ENCODE measurements at regions not wholly inside any gene's neighbourhood (a gene's known extent, or its start where the extent isn't known, plus 50 kb on each side); places are given as distances from the start of the nearest gene placed in this dataset.
A peak's percentile ranks its signal among the peaks of the same experiment; 100 is the strongest.
"Not testable (repeated sequence)": the region's sequence is repeated elsewhere in the genome, so short reads cannot be mapped to it uniquely, and the experiment has no call there.

DNA sequence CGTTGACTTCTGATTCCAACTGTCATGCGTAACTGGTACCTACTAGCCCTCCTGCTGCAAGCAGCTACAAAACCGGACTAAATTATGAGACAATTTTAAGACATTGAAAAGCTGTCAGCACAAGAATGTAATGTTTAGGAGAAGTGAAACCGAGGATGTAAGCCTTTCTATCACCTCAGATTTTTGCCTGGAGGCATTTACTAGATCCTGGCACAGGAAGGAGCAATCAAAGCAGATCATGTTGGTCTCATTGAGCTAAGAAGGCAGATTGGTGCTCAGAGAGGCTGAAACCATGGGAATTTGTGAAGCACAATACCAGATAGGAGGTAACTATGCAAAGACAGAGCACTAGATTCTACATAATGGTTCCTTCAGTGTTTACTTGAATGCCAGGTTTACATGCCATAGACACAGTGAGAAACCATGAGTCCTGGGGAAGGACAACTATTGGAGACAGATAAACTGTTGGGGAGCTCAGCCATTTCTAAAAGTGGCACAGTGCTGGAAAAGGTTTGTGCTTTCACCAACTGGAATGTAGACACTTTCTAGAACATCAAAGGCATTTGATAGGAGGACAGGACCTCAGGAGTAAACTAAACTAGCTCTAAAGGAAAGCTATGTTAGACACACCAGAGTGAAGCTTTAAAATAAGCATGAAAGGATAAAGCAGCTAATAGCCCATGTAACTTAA, 179.4 kb downstream of the LYPLAL1 start:
- DNase-seq (ENCODE audit: low spot score): no peak

DNA sequence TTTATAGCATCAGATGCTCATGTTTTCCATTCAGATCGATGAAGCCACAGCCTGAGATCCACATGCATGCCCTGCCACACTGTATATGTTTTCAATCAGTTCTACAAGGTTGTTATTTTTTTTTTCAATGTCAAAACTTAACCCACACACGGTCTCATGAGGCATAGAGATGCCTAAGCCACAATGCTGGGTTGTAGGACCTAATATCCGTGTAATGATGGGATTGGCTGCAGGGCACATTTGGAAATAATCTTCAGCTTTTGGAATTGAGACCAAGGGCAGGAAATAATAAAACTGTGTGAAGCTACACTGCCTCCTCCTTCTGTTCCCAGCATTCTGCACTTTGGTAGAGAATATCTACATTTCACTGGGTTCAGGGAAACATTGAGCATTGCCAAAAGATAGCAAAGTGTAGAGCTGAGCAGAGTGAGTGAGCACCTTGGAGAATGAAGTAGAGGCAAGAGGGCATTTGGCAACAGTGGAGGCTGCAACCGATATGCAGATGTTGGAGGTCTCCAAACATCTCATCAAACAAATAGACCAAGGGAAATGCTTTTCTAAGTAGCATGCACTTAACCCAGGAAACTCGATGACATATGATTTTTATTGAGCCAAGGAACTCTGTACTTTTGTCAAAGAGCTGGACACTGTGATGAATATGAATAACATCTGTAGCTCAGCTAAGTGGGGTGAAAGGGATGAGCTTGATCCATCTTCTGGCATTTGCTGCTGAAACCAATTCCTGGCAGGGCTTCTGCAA, 176.7 kb downstream of the LYPLAL1 start:
- no peak for DNase-seq (ENCODE audit: low spot score)

DNA sequence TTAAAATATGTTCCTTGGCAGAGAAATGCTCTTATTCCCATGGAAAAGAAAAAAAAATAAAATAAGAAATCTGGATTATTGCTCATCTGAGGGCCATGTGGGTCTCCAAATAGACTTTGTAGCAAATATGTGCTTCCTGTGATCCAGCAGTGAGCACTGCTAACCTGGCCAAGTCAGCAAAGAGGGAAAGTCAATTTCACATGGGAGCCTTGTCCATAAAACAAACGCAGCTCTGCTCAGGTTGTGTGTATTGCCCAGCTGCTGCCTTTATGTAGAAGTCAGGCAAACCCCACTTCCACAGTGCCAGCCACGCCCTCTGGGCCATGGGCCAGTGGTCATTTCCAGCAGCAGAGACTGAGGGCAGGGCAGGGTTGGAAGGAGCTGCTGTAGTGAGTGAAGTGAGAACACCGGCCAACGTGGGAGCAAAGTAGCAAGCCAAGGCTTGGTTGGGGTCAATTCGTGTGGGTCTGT, 174.3 kb downstream of the LYPLAL1 start:
- peak; percentile 83 for DNase-seq (ENCODE audit: low spot score)

GRCh38 chr1:219347376-219347775, 173.7 kb downstream of the LYPLAL1 start:
- no peak for DNase-seq (ENCODE audit: low spot score)

GRCh38 chr1:219345953-219346352, 172.3 kb downstream of the LYPLAL1 start:
- DNase-seq (ENCODE audit: low spot score): no peak

DNA sequence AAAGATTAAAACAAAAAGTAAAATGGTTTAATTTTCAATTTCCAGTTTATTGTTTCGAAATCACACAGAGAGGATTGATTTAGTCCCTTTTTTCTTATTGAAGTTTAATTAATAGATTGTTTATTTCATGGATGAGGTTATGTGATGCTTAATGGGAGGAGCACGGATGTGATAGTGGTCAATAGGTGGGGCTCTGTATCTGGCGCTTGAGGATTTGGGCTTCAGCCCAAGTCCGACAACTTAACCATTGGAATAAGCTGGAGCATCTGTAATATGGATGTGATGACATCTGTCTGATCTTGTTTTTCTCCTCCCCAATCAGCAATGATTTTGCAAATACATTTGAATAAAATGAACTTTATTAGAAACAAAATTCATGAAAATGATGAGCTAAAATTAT, 169.2 kb downstream of the LYPLAL1 start:
- no peak for DNase-seq (ENCODE audit: low spot score)

DNA sequence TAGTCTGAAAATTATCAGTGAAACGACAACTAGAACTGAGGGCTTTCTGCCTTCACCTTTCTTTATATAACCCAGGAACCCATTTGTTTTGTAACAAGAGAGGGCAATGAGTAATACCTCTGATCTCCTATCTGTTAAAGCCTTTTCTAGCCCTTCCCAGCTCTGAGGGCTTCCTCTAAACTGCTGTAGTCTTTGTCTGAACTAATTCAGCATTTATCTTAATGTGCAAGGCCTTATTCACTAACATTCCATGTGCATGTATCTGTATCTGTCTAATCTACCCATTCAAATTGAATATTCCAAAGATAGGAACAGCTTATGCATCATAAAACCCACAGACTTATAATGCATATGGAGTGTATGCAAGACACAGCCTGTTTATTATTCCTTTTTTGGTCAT, 167.1 kb downstream of the LYPLAL1 start:
- DNase-seq (ENCODE audit: low spot score): no peak

DNA sequence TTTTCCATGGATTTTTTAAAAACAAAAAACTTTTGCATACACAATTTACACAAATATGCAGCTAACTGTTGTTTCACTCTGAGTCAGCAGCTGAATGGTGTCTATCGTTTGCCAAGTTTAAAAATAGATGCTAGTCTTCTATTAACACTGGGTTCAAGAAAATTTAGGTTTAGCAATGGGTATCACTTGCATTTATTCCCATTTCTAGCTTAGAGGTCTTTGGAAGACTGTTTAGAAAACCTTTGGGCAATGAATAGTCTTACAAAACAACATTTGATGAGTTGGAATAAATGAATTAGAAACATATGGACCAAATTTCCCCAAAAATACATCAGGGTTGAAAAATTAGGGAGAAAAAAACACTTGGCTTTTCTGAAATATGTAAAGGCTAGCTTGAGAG, 165.8 kb downstream of the LYPLAL1 start:
- no peak for DNase-seq (ENCODE audit: low spot score)

DNA sequence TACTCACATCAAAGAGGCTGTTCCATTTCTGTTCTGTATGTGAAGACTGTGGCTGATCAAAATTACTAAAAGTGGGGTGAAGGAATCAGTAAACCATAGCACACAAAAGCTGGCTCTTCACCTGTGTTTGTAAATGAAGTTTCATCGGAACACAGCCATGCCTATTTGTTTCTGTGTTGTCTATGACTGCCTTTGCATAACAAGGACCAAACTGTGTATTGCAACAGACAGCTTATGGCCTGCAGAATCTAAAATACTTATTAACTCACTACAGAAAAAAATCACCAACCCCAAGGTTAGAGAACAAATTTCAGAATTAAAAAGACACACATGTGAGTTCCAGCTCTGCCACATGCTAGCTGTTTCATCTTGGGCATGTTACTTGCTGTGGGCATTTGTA, 163.9 kb downstream of the LYPLAL1 start:
- DNase-seq (ENCODE audit: low spot score): no peak

DNA sequence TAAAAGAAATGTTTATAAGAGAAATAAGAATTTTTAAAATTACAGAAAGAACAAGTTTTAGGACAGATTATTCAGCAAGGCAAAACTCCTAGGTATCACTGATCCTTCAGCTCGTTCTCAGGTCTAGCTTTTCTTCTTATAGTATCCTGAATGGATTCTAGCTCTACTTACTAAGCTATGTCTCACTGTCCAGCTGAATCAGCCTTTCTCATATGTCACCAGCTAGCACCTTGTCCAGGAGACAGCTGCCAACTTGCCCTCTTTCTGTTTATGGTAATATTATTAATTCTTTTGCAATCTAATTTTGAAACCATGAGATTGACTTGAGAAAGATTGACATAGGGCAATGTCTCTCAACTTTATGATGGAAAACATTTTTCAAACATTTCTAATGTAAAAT, 159.9 kb downstream of the LYPLAL1 start:
- no peak for DNase-seq (ENCODE audit: low spot score)

DNA sequence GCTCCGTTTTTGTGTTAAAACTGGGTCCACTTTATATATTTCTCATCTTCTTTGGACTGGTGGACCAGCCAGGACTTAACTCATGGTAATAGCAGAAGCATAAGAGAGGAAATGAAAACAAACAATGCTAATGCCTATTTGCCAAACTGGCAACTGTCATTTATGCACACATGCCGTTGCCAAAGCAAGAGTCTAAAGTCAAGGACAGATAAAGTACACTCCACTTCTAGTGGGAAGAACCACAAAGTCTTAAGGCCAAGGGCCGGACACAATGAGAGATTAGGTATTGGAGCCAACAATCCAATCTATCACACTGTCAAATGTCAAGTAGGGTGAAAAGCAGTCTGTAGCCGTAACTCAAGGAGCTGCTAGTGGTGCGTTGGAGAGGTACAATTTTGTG, 157.7 kb downstream of the LYPLAL1 start:
- no peak for DNase-seq (ENCODE audit: low spot score)

- DNase-seq (ENCODE audit: low spot score): no peak
Measured at GRCh38 chr1:219330669-219331068, 157.0 kb downstream of the LYPLAL1 start.

DNA sequence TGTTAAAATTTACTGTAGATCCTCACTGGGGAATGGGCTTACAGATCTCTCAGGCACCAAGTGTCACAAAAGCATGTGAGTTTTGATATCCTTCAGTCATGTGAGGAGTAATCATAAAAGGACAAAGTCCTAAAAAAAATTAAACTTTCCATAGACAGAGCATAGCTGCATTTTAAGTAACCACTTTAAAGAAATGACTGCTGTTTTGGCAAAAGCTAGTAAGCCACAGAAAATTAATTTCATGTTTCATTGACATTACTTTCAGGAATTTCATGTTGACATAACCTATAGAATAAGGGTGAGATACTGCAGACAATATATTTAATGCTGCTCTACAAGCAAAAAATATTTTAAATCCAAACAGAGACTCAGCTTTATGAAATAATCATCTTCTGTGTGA, 156.3 kb downstream of the LYPLAL1 start:
- no peak for DNase-seq (ENCODE audit: low spot score)

GRCh38 chr1:219329578-219329977, 155.9 kb downstream of the LYPLAL1 start:
- no peak for DNase-seq (ENCODE audit: low spot score)

DNA sequence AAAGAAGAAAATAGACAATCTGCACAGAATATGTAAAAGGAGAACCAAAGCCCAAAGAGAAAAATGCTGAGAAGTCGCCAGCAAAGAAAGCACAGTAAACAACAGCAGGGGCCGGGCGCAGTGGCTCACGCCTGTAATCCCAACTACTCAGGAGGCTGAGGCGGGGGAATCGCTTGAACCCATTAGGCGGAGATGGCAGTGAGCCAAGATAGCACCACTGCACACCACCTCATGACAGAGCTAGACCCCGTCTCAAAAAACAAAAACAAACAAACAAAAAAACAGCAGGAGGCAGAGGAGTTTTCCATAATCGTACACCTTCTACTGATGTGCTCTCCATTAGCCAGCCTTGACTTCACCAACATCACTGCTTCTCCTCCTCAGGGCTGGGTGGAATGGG, 153.2 kb downstream of the LYPLAL1 start:
- DNase-seq (ENCODE audit: low spot score): no peak

DNA sequence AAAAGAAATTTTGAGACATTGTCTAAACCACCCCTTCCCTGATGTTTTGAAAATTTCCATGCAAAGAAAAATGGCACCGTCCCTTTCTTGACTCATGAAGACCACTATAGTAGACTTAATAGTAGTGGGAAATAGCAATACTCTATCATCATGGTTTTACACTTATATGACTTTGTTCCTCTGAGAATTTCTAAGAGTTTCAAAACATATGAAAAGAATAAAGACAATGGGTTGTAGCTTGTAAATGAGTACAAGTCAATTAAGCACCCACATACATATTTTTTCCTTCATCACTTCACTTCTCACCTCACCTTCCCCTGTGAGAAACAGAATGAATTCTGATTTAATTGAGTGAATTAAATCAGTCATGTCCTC, 151.7 kb downstream of the LYPLAL1 start:
- no peak for DNase-seq (ENCODE audit: low spot score)

DNA sequence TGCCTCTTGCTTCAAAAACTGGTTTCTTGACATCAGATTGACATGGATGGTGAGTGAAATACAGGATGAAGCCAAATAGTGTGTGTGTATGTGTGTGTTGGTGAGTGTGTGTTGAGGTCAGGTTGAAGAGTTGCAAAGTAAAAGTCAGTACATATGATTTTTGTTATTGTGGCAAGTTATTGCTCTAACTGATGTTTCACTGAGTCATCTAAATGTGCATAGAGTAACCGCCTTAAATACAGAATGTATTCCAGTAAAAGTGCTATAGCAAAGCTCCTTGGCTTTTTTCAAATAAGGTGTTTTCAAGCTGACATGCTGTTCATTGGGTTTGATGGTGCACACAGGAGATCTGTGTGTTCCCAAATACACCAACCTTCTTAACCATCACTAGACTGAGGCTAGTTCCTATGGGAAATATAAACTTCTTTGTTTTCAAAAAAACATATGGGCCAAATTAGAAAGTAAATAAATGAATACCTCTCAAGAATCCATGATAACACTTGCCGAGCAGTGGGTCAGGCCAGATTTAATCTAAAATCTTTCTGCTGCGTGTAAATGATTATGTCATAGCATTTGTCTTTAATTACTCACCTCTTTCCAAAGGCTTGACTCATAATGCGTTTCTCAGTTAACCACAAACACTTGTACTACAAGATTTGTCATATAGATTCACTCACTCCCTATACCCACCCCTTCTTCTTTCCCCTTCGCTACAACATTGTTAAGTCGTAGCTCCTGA, 151.1 kb downstream of the LYPLAL1 start:
- no peak for DNase-seq (ENCODE audit: low spot score)

- DNase-seq (ENCODE audit: low spot score): no peak
Measured at GRCh38 chr1:219324171-219324570, 150.5 kb downstream of the LYPLAL1 start.

DNA sequence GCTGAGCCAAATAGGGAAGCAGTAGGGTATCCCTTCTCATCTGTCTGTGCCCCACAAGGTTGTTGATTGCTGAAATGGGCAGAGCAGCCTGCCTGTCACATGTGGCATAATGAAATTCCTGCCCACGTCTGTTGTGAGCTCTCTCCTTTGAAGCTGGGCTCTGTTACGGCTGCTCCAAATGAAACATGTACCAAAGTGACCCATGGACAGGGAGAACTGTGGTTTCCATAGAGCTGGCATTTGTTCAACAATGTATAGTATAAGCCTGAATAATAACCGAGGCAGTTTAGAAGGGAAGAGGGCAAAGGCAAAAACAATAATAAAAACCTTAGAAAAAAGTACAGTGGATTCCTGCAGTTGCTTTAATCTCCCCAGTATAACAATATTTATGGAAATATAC, 149.7 kb downstream of the LYPLAL1 start:
- DNase-seq (ENCODE audit: low spot score): no peak

DNA sequence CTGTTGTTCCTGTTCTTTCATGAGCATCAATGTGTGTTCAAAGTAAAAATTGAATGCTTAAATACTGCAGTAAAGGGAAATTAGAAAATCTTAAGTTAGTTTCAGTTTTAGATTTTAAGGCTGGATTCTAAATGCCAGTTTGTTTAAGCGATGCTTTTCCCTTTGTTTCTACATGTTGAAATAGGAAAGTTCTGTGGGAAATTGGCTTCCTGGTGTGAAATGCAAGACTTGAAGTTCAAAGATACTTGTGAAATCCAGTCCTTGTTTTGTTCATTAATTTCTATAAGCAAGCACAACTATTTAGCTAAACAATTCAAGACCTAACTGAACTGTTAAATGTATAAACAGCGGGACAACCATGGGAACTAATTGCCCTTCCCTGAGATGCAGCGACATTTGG, 149.1 kb downstream of the LYPLAL1 start:
- no peak for DNase-seq (ENCODE audit: low spot score)

DNA sequence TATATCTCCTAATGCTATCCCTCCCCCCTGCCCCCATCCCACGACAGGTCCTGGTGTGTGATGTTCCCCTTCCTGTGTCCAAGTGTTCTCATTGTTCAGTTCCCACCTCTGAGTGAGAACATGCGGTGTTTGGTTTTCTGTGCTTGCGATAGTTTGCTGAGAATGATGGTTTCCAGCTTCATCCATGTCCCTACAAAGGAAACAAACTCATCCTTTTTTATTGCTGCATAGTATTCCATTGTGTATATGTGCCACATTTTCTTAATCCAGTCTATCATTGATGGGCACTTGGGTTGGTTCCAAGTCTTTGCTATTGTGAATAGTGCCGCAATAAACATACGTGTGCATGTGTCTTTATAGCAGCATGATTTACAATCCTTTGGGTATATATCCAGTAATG, 146.9 kb downstream of the LYPLAL1 start:
- DNase-seq (ENCODE audit: low spot score): not testable (repeated sequence)

DNA sequence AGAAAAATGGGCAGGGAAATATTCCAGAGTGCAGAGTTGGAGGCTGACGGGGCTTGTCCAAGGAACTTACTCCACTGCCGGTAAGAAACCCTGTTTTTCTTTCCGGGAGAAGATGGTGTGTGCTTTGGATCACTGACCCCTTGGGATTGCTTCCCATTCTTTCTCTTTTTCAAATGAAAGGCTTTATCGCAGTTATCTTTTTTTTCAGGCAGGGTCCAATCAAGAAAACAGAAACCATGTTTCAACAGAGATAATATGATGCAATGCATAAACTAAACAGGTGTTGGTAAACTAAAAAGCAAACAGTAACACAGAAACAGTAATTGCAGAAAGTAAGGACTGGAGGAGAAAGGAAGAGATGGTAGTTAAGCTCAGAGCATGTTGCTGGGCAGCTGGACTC, 145.1 kb downstream of the LYPLAL1 start:
- DNase-seq (ENCODE audit: low spot score): no peak

DNA sequence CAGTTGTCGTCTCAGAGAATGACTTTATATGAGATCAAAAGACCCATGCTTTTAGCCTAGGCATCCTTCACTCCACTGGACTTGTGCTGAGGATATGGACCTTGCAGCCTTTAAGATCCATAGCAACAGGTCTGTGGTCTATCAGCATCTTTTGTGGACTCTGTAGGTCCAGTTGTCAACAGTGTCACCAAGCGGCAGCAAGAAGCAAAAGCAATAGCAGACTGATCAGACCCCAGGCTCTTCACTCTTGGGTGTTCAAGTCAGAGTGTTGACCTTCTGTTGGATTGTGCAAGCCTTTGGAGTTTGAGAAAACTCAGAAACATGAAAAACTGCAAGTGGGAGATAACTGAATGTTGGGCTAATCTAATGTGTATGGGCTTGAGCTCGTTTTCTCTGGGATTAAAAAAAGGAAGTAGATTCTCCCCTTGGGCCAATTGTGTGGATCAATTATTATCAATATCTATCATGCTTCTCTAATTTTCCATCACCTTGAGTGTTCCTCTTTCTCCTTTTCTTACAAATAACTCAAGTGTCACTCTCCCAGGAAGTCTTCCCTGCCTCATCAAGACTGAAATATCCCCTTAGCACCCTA, 144.2 kb downstream of the LYPLAL1 start:
- DNase-seq (ENCODE audit: low spot score): no peak

All from left forelimb (tissue), 1 donor.